Chondrocyte (in vitro differentiated cells): ENCODE measurements at regions not wholly inside any gene's neighbourhood (a gene's known extent, or its start where the extent isn't known, plus 50 kb on each side); places are given as distances from the start of the nearest gene placed in this dataset.
A peak's percentile ranks its signal among the peaks of the same experiment; 100 is the strongest.

Source experiments
- DNase-seq: peaks from one replicate; pipeline ENCODE4 v3.0.0; 2021; ENCODE audit warnings: mixed read lengths, low spot score
- H3K27ac Mint-ChIP-seq: one replicate; pipeline ENCODE4 v1.8.0; 2021; ENCODE audit warnings: mild to moderate bottlenecking, moderate library complexity, mixed read lengths; ENCODE audit not compliant: unreplicated experiment
- H3K27me3 Mint-ChIP-seq: 2 replicates; pipeline ENCODE4 v1.8.0; 2021; ENCODE audit warnings: low read depth, mixed read lengths
- H3K36me3 Mint-ChIP-seq: 2 replicates; pipeline ENCODE4 v1.8.0; 2021; ENCODE audit warnings: low read depth, mixed read lengths
- H3K4me1 Mint-ChIP-seq: 2 replicates; pipeline ENCODE4 v1.8.0; 2021; ENCODE audit warnings: low read depth, mild to moderate bottlenecking, mixed read lengths
- H3K4me3 Mint-ChIP-seq: one replicate; pipeline ENCODE4 v1.8.0; 2021; ENCODE audit warnings: mild to moderate bottlenecking, moderate library complexity, mixed read lengths; ENCODE audit not compliant: unreplicated experiment
- H3K9me3 Mint-ChIP-seq: 2 replicates; pipeline ENCODE4 v1.8.0; 2021; ENCODE audit warnings: low read depth, mixed read lengths
- CTCF ChIP-seq: fragments of 200-600 bp; sonication (generic); IDR thresholded peaks from 2 replicates; pipeline ENCODE4 v1.5.0; 2021; ENCODE audit warnings: antibody characterized with exemption, mild to moderate bottlenecking, moderate library complexity

GRCh38 chr6:95328231-95328630 is 249.1 kb upstream of the MANEA start:
- DNase-seq, result no peak
- Mint-ChIP-seq H3K27ac (no peak overlapping the region), H3K36me3 (no peaks in the 10 kb centered on the region), H3K27me3 (peaks cover 2% of the 10 kb centered on the region), H3K4me3 (no peak overlapping the region), H3K4me1 (no peaks in the 10 kb centered on the region), H3K9me3 (no peaks in the 10 kb centered on the region)
- no peak for TF ChIP-seq CTCF

DNA sequence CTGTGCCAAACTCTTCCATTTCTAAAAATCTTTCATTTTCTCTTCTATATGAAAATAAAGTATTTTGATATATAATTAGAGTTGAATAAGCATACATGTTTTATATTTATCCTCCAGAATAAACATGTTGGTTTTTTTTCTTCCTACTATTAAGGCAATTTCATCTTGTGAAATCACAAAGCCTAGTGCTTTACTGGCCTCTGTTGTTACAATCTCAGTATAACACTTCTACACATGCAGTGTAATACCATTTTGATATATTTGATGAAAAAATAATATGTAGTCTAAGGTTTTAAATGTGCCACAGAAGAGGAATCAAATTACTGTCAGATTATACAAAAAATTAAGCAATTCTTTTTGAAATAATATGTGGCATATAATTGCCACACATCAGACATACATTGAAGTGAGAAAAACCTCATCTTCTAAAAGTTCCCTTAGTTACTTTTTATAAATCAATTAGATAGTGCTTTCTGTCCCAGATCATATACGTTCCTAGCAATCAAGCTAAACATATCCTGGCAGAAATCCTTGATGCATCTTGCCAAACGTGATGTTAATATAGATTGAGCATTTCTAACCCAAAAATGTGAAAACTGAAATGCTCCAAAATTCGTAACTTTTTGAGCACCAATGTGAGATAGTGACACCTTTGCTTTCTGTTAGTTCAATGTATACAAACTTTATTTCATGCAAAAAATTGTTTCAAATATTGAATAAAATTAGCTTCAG is 225.1 kb upstream of the MANEA start:
- Mint-ChIP-seq H3K9me3 (no peaks in the 10 kb centered on the region), H3K27me3 (peaks cover 10% of the 10 kb centered on the region)
- no peak for DNase-seq

GRCh38 chr6:95354551-95354950 is 222.8 kb upstream of the MANEA start:
- no peak overlapping the region for H3K4me3 Mint-ChIP-seq
- H3K36me3 Mint-ChIP-seq, result no peaks in the 10 kb centered on the region
- H3K27ac Mint-ChIP-seq, result no peak overlapping the region
- no peak for DNase-seq
- no peaks in the 10 kb centered on the region for H3K9me3 Mint-ChIP-seq
- peaks cover 9% of the 10 kb centered on the region for H3K27me3 Mint-ChIP-seq
- H3K4me1 Mint-ChIP-seq, result no peaks in the 10 kb centered on the region
- TF ChIP-seq CTCF, result no peak

More for the DNA sequence above, 225.1 kb upstream of the MANEA start:
- Mint-ChIP-seq H3K4me3 (no peak overlapping the region), H3K4me1 (no peaks in the 10 kb centered on the region), H3K36me3 (no peaks in the 10 kb centered on the region), H3K27ac (no peak overlapping the region)
- TF ChIP-seq CTCF, result peak; percentile 63

- no peak for DNase-seq
Observed at GRCh38 chr6:95357380-95358020, 219.8 kb upstream of the MANEA start.

More at GRCh38 chr6:95357380-95358020, 219.8 kb upstream of the MANEA start:
- Mint-ChIP-seq H3K9me3 (no peaks in the 10 kb centered on the region), H3K36me3 (no peaks in the 10 kb centered on the region), H3K27me3 (peaks cover 17% of the 10 kb centered on the region), H3K4me3 (no peak overlapping the region), H3K4me1 (no peaks in the 10 kb centered on the region), H3K27ac (no peak overlapping the region)
- TF ChIP-seq CTCF, result no peak
